ENCODE measurements at regions not wholly inside any gene's neighbourhood (a gene's known extent, or its start where the extent isn't known, plus 50 kb on each side); places are given as distances from the start of the nearest gene placed in this dataset.

- ChIA-PET CTCF (interaction anchor here (0.9 to 7.9 kb wide), 6 partner anchors 10 to 127 kb away, joined by 3 to 111 read pairs (median 4); no protein-coding TSS in a partner anchor), POLR2A (no interaction called here)
- WGBS (ENCODE audit: insufficient coverage) = 100% methylated on average over 1 of the region's 1 CpG
- H3K36me3 ChIP-seq (ENCODE audit: control insufficient read depth in 4 of 4, insufficient read depth in 4 of 4, low read length in 3 of 4) = no peaks in the 10 kb centered on the region
- no peak overlapping the region for H3K27ac ChIP-seq (ENCODE audit: insufficient read depth in 1 of 2, low read depth in 1 of 2, low read length in 2 of 2, poor library complexity in 1 of 2, severe bottlenecking in 2 of 2)
- H3K9me3 ChIP-seq (ENCODE audit: control extremely low read depth in 1 of 5, control insufficient read depth in 4 of 5, insufficient read depth in 2 of 5, low read depth in 1 of 5, low read length in 4 of 5) = no peaks in the 10 kb centered on the region
- DNase-seq = no peak
- no peaks in the 10 kb centered on the region for H3K27me3 ChIP-seq (replicated peaks in 2 of 5; ENCODE audit: control insufficient read depth in 4 of 5, insufficient read depth in 5 of 5, low read length in 4 of 5)
- H3K4me1 ChIP-seq (ENCODE audit: control extremely low read depth in 1 of 4, control insufficient read depth in 4 of 4, insufficient read depth in 4 of 4, low read length in 3 of 4) = peaks cover 2 to 22% (median 21%) of the 10 kb centered on the region in 4 experiments
- no peak overlapping the region for H3K4me3 ChIP-seq (ENCODE audit: control insufficient read depth in 1 of 7, extremely low read depth in 1 of 7, insufficient read depth in 4 of 7, low read depth in 2 of 7, low read length in 6 of 7)
Measured at GRCh38 chr6:27767851-27768250, 144.3 kb downstream of the OR2B2 start.

GRCh38 chr6:27766405-27766804, 145.8 kb downstream of the OR2B2 start:
- H3K9me3 ChIP-seq (ENCODE audit: control extremely low read depth in 1 of 5, control insufficient read depth in 4 of 5, insufficient read depth in 2 of 5, low read depth in 1 of 5, low read length in 4 of 5) = no peaks in the 10 kb centered on the region
- no peak overlapping the region for H3K27ac ChIP-seq (ENCODE audit: insufficient read depth in 1 of 2, low read depth in 1 of 2, low read length in 2 of 2, poor library complexity in 1 of 2, severe bottlenecking in 2 of 2)
- 100% methylated on average over 1 of the region's 1 CpG for WGBS (ENCODE audit: insufficient coverage)
- no peak for DNase-seq
- CTCF ChIA-PET = interaction anchor here (1.2 to 1.5 kb wide), 2 partner anchors 11 to 30 kb away, joined by 3 read pairs; no protein-coding TSS in a partner anchor
- H3K4me3 ChIP-seq (ENCODE audit: control insufficient read depth in 1 of 7, extremely low read depth in 1 of 7, insufficient read depth in 4 of 7, low read depth in 2 of 7, low read length in 6 of 7) = no peak overlapping the region
- no peaks in the 10 kb centered on the region for H3K27me3 ChIP-seq (replicated peaks in 2 of 5; ENCODE audit: control insufficient read depth in 4 of 5, insufficient read depth in 5 of 5, low read length in 4 of 5)
- POLR2A ChIA-PET = no interaction called here
- H3K4me1 ChIP-seq (ENCODE audit: control extremely low read depth in 1 of 4, control insufficient read depth in 4 of 4, insufficient read depth in 4 of 4, low read length in 3 of 4) = peaks cover 2 to 8% (median 7%) of the 10 kb centered on the region in 4 experiments
- no peaks in the 10 kb centered on the region for H3K36me3 ChIP-seq (ENCODE audit: control insufficient read depth in 4 of 4, insufficient read depth in 4 of 4, low read length in 3 of 4)

- H3K9me3 ChIP-seq (ENCODE audit: control extremely low read depth in 1 of 5, control insufficient read depth in 4 of 5, insufficient read depth in 2 of 5, low read depth in 1 of 5, low read length in 4 of 5) = no peaks in the 10 kb centered on the region
- H3K4me3 ChIP-seq (ENCODE audit: control insufficient read depth in 1 of 7, extremely low read depth in 1 of 7, insufficient read depth in 4 of 7, low read depth in 2 of 7, low read length in 6 of 7) = no peak overlapping the region
- no peaks in the 10 kb centered on the region for H3K36me3 ChIP-seq (ENCODE audit: control insufficient read depth in 4 of 4, insufficient read depth in 4 of 4, low read length in 3 of 4)
- CTCF ChIA-PET = interaction anchor here (1.0 to 1.5 kb wide), 3 partner anchors 10 to 129 kb away, joined by 3 read pairs; no protein-coding TSS in a partner anchor
- POLR2A ChIA-PET = no interaction called here
- peaks cover 0 to 6% (median 0%) of the 10 kb centered on the region in 4 experiments for H3K4me1 ChIP-seq (ENCODE audit: control extremely low read depth in 1 of 4, control insufficient read depth in 4 of 4, insufficient read depth in 4 of 4, low read length in 3 of 4)
- H3K27ac ChIP-seq (ENCODE audit: insufficient read depth in 1 of 2, low read depth in 1 of 2, low read length in 2 of 2, poor library complexity in 1 of 2, severe bottlenecking in 2 of 2) = no peak overlapping the region
- no peak for DNase-seq
- no peaks in the 10 kb centered on the region for H3K27me3 ChIP-seq (replicated peaks in 2 of 5; ENCODE audit: control insufficient read depth in 4 of 5, insufficient read depth in 5 of 5, low read length in 4 of 5)
Measured at GRCh38 chr6:27765028-27765590, 147.1 kb downstream of the OR2B2 start.

- H3K4me1 ChIP-seq (ENCODE audit: control extremely low read depth in 1 of 4, control insufficient read depth in 4 of 4, insufficient read depth in 4 of 4, low read length in 3 of 4) = peaks cover 0 to 19% (median 16%) of the 10 kb centered on the region in 4 experiments
- WGBS (ENCODE audit: insufficient coverage) = 91% methylated on average over 5 of the region's 7 CpGs
- peak in 1 of 3 donors; percentile 25 for DNase-seq
- H3K9me3 ChIP-seq (ENCODE audit: control extremely low read depth in 1 of 5, control insufficient read depth in 4 of 5, insufficient read depth in 2 of 5, low read depth in 1 of 5, low read length in 4 of 5) = no peaks in the 10 kb centered on the region
- no peaks in the 10 kb centered on the region for H3K36me3 ChIP-seq (ENCODE audit: control insufficient read depth in 4 of 4, insufficient read depth in 4 of 4, low read length in 3 of 4)
- ChIA-PET POLR2A (interaction anchor here (0.7 to 0.8 kb wide), 2 partner anchors 9 to 12 kb away, joined by 3 read pairs; no protein-coding TSS in a partner anchor), CTCF (interaction anchor here (0.8 to 11.0 kb wide), 4 partner anchors 9 to 47 kb away, joined by 3 to 111 read pairs (median 4); no protein-coding TSS in a partner anchor)
- H3K27ac ChIP-seq (ENCODE audit: insufficient read depth in 1 of 2, low read depth in 1 of 2, low read length in 2 of 2, poor library complexity in 1 of 2, severe bottlenecking in 2 of 2) = no peak overlapping the region
- H3K4me3 ChIP-seq (ENCODE audit: control insufficient read depth in 1 of 7, extremely low read depth in 1 of 7, insufficient read depth in 4 of 7, low read depth in 2 of 7, low read length in 6 of 7) = no peak overlapping the region
- H3K27me3 ChIP-seq (replicated peaks in 2 of 5; ENCODE audit: control insufficient read depth in 4 of 5, insufficient read depth in 5 of 5, low read length in 4 of 5) = no peaks in the 10 kb centered on the region
Measured at GRCh38 chr6:27761391-27761790, 150.8 kb downstream of the OR2B2 start.

GRCh38 chr6:27760464-27760863, 151.7 kb downstream of the OR2B2 start:
- H3K4me1 ChIP-seq (ENCODE audit: control extremely low read depth in 1 of 4, control insufficient read depth in 4 of 4, insufficient read depth in 4 of 4, low read length in 3 of 4) = peaks cover 0 to 24% (median 16%) of the 10 kb centered on the region in 4 experiments
- no peaks in the 10 kb centered on the region for H3K9me3 ChIP-seq (ENCODE audit: control extremely low read depth in 1 of 5, control insufficient read depth in 4 of 5, insufficient read depth in 2 of 5, low read depth in 1 of 5, low read length in 4 of 5)
- H3K4me3 ChIP-seq (ENCODE audit: control insufficient read depth in 1 of 7, extremely low read depth in 1 of 7, insufficient read depth in 4 of 7, low read depth in 2 of 7, low read length in 6 of 7) = no peak overlapping the region
- H3K36me3 ChIP-seq (ENCODE audit: control insufficient read depth in 4 of 4, insufficient read depth in 4 of 4, low read length in 3 of 4) = no peaks in the 10 kb centered on the region
- 100% methylated on average over 2 of the region's 2 CpGs for WGBS (ENCODE audit: insufficient coverage)
- no peak for DNase-seq
- ChIA-PET CTCF (interaction anchor here (0.7 to 11.0 kb wide), 5 partner anchors 10 to 445 kb away, joined by 3 to 111 read pairs (median 3); no protein-coding TSS in a partner anchor), POLR2A (no interaction called here)
- no peak overlapping the region for H3K27ac ChIP-seq (ENCODE audit: insufficient read depth in 1 of 2, low read depth in 1 of 2, low read length in 2 of 2, poor library complexity in 1 of 2, severe bottlenecking in 2 of 2)
- H3K27me3 ChIP-seq (replicated peaks in 2 of 5; ENCODE audit: control insufficient read depth in 4 of 5, insufficient read depth in 5 of 5, low read length in 4 of 5) = no peaks in the 10 kb centered on the region

- Histone ChIP-seq H3K4me1 (ENCODE audit: control extremely low read depth in 1 of 4, control insufficient read depth in 4 of 4, insufficient read depth in 4 of 4, low read length in 3 of 4) (peaks cover 0 to 26% (median 18%) of the 10 kb centered on the region in 4 experiments), H3K27me3 (replicated peaks in 2 of 5; ENCODE audit: control insufficient read depth in 4 of 5, insufficient read depth in 5 of 5, low read length in 4 of 5) (no peaks in the 10 kb centered on the region), H3K4me3 (ENCODE audit: control insufficient read depth in 1 of 7, extremely low read depth in 1 of 7, insufficient read depth in 4 of 7, low read depth in 2 of 7, low read length in 6 of 7) (no peak overlapping the region), H3K9me3 (ENCODE audit: control extremely low read depth in 1 of 5, control insufficient read depth in 4 of 5, insufficient read depth in 2 of 5, low read depth in 1 of 5, low read length in 4 of 5) (no peaks in the 10 kb centered on the region), H3K36me3 (ENCODE audit: control insufficient read depth in 4 of 4, insufficient read depth in 4 of 4, low read length in 3 of 4) (no peaks in the 10 kb centered on the region), H3K27ac (ENCODE audit: insufficient read depth in 1 of 2, low read depth in 1 of 2, low read length in 2 of 2, poor library complexity in 1 of 2, severe bottlenecking in 2 of 2) (no peak overlapping the region)
- POLR2A ChIA-PET = no interaction called here
- WGBS (ENCODE audit: insufficient coverage) = no CpG with 5 or more reads among the region's 1 CpG
- CTCF ChIA-PET = interaction anchor here (0.7 to 11.0 kb wide), 8 partner anchors 11 to 583 kb away, joined by 3 to 111 read pairs (median 3); no protein-coding TSS in a partner anchor
- no peak for DNase-seq
Measured at GRCh38 chr6:27759930-27760329, 152.3 kb downstream of the OR2B2 start.

- H3K27ac ChIP-seq (ENCODE audit: insufficient read depth in 1 of 2, low read depth in 1 of 2, low read length in 2 of 2, poor library complexity in 1 of 2, severe bottlenecking in 2 of 2) = no peak overlapping the region
- 90% methylated on average over 5 of the region's 10 CpGs for WGBS (ENCODE audit: insufficient coverage)
- no peak for DNase-seq
- H3K4me3 ChIP-seq (ENCODE audit: control insufficient read depth in 1 of 7, extremely low read depth in 1 of 7, insufficient read depth in 4 of 7, low read depth in 2 of 7, low read length in 6 of 7) = no peak overlapping the region
- CTCF ChIA-PET = interaction anchor here (1.6 to 11.0 kb wide), 3 partner anchors 12 to 38 kb away, joined by 5 to 111 read pairs (median 12); no protein-coding TSS in a partner anchor
- no peaks in the 10 kb centered on the region for H3K36me3 ChIP-seq (ENCODE audit: control insufficient read depth in 4 of 4, insufficient read depth in 4 of 4, low read length in 3 of 4)
- peaks cover 0 to 31% (median 25%) of the 10 kb centered on the region in 4 experiments for H3K4me1 ChIP-seq (ENCODE audit: control extremely low read depth in 1 of 4, control insufficient read depth in 4 of 4, insufficient read depth in 4 of 4, low read length in 3 of 4)
- H3K27me3 ChIP-seq (replicated peaks in 2 of 5; ENCODE audit: control insufficient read depth in 4 of 5, insufficient read depth in 5 of 5, low read length in 4 of 5) = no peaks in the 10 kb centered on the region
- no peaks in the 10 kb centered on the region for H3K9me3 ChIP-seq (ENCODE audit: control extremely low read depth in 1 of 5, control insufficient read depth in 4 of 5, insufficient read depth in 2 of 5, low read depth in 1 of 5, low read length in 4 of 5)
- POLR2A ChIA-PET = no interaction called here
Measured at GRCh38 chr6:27758491-27758890, 153.7 kb downstream of the OR2B2 start.

Measured in common myeloid progenitor, CD34-positive (primary cell).